ENCODE measurements at regions not wholly inside any gene's neighbourhood (a gene's known extent, or its start where the extent isn't known, plus 50 kb on each side); places are given as distances from the start of the nearest gene placed in this dataset.

DNA sequence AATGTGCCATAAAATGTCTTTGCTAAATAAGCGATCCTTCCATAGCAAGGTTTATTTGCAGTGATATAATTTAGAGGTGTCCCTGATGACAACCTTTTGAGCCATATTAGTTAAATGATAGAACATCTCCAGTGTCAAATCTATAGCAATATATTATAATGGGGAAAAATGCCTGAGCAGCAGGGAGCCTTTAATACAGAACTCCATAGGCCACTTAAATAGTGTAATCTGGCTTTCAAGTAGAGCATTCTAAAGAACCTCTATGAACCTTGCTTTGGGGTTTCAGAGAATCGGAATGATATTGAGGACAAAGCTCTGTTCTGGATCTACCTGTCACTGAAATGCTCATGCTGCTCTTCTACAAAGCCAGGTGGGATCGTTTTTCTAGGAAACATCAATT lies 96.7 kb upstream of the MEF2C start:
- H3K27ac Mint-ChIP-seq = no peak overlapping the region
- H3K4me1 Mint-ChIP-seq (ENCODE audit: low read depth) = peaks cover 26% of the 10 kb centered on the region
- peak overlapping the region; percentile 15 for H3K4me3 Mint-ChIP-seq

DNA sequence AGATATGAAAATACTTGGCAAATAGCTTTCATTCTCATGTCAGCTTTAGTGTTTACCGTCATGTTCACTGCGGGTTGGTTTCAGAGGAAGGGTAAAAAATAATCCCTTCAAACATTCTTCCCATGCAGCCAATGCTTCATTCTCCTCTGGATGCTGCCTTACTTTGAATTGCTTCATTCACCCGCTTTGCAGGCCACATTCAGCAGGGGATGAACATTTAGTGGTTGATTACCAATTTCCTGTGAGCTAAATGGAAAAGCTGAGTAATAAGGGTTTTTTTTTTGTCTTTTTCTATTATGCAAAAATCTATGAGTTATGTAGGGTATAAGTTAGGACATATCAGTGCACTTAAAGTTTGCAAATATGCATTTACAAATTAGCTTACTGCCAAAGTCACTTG lies 96.3 kb upstream of the MEF2C start:
- Mint-ChIP-seq H3K36me3 (ENCODE audit: low read depth) (no peaks in the 10 kb centered on the region), H3K9me3 (no peaks in the 10 kb centered on the region), H3K27ac (peak overlapping the region; percentile 53), H3K27me3 (peaks cover 3% of the 10 kb centered on the region), H3K4me3 (peak overlapping the region; percentile 15), H3K4me1 (ENCODE audit: low read depth) (peaks cover 26% of the 10 kb centered on the region)

More for the DNA sequence above, 96.7 kb upstream of the MEF2C start:
- Mint-ChIP-seq H3K9me3 (no peaks in the 10 kb centered on the region), H3K27me3 (peaks cover 3% of the 10 kb centered on the region), H3K36me3 (ENCODE audit: low read depth) (no peaks in the 10 kb centered on the region)

DNA sequence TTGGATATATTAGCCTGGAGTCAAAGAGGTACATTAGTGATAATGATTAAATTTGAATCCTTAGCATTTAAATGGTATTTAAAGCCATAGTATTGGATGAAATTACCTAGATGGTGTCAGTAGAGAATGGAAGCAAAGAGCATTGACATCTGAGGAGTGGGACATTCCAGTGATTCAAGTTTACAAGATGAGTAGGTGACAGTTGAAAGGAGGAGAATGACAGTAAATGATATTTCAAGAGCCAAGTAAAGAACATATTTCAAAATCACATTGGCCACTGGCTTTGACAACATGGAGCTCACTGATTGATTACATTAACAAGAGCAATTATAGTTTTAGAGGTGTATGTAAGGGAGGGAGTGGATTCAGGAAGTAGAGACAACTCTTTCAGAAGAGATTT lies 93.9 kb upstream of the MEF2C start:
- H3K27me3 Mint-ChIP-seq = no peaks in the 10 kb centered on the region
- peak overlapping the region; percentile 1 for H3K27ac Mint-ChIP-seq
- peaks cover 26% of the 10 kb centered on the region for H3K4me1 Mint-ChIP-seq (ENCODE audit: low read depth)
- H3K36me3 Mint-ChIP-seq (ENCODE audit: low read depth) = no peaks in the 10 kb centered on the region
- no peaks in the 10 kb centered on the region for H3K9me3 Mint-ChIP-seq
- no peak overlapping the region for H3K4me3 Mint-ChIP-seq

DNA sequence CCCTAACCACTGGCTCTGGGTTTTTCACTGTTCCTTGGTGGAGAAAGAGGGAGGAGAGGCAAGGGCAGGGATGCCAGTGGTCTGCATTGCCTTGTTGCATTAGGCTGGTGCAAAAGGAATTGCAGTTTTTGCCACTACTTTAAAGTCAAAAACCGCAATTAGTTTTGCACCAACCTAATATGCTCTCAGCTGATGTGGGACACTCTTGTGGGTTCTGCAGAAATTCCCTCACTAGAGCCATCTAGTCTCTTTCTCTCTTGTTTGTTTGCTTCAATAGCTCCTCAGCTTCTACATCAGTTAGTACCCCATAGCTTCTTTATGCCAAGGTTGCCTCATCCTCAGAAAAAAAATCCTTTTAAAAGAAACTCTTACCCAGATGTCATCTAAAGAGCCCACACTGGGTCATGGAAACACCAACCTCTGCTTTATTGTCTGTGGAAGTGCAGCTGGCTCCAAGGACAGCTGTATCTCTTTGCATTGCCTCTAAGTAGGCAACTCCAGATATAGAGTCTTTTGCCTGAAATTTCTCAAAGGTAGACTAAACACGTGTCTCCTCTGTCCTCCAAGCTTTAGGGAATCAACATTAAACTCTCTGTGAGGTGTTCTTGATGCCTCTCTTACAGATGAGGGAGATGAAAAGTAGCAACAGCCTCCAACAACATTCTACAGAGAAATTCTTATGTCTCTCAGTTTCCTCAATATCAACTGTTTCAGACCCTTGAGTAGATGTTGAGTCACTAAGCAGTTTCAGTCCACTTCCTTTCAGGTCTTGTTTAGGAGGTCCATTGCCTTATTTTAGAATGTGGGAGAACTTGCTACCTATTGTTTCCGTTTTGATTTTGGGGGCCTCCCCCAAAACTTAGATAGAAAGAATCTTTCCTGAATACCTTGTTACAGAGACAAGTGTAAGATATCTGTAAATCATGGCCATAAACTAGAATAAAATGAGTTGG lies 84.9 kb upstream of the MEF2C start:
- Mint-ChIP-seq H3K4me3 (no peak overlapping the region), H3K4me1 (ENCODE audit: low read depth) (peaks cover 11% of the 10 kb centered on the region), H3K36me3 (ENCODE audit: low read depth) (no peaks in the 10 kb centered on the region), H3K27me3 (no peaks in the 10 kb centered on the region), H3K9me3 (peaks cover 3% of the 10 kb centered on the region), H3K27ac (peak overlapping the region; percentile 5)

DNA sequence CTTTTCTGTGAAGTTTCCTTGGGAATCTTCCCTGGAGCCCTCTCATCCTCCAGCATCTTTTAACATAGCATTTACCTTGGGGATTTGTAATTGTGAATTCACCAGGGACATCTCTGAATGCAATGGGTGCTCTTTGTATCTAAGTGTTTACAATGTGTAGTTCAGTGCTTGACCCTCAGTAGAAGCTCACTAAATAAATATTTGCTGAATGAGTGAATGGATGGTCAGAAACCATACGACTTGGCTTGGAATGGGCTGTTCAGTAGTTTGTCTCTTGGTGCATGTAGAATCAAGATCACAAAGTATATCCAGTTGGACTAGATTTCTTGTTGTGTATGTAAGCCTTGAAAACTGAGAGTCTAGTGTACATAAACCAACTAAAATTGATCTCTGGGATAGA lies 81.8 kb upstream of the MEF2C start:
- no peak overlapping the region for H3K27ac Mint-ChIP-seq
- H3K36me3 Mint-ChIP-seq (ENCODE audit: low read depth) = no peaks in the 10 kb centered on the region
- peaks cover 11% of the 10 kb centered on the region for H3K4me1 Mint-ChIP-seq (ENCODE audit: low read depth)
- H3K4me3 Mint-ChIP-seq = no peak overlapping the region
- peaks cover 3% of the 10 kb centered on the region for H3K9me3 Mint-ChIP-seq
- peaks cover 6% of the 10 kb centered on the region for H3K27me3 Mint-ChIP-seq

DNA sequence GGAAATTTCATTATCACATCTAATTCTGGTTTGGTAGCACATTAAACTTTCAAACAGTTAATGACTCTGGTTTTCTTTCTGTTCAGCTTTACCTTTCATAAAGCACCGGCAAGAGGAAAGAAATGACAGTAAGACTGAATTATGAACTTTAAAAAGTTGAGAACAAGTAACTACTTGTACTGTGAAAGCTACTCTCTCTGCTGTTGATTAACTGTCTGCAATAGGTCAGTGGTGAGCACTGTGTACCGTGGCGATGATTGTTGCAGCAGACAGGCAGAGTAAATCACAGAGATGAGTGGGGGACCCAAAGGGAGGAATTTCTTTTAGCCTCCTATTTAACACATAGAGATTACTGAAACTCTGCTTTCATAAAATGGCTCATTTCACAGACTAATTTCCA lies 74.0 kb upstream of the MEF2C start:
- Mint-ChIP-seq H3K4me3 (no peak overlapping the region), H3K4me1 (ENCODE audit: low read depth) (no peaks in the 10 kb centered on the region), H3K27ac (no peak overlapping the region), H3K36me3 (ENCODE audit: low read depth) (no peaks in the 10 kb centered on the region), H3K9me3 (no peaks in the 10 kb centered on the region), H3K27me3 (peaks cover 17% of the 10 kb centered on the region)

DNA sequence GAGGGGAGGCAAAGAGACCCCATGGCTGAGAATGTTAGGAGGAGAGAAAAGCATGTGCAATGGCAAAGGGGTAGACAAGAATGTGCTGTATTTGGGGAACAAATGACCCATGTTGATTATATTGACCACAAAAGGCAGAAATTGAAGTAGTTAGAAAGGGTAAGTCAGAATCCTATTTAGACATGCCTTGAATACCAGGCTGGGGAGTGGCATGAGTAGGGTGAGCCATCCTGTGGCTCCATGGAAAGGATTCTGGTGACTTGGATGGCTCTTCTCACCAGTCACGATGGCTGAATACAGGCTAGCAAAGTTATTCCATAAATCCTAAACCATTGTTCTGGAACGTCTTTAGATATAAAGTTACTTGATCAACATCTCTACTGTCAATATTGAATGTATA lies 73.4 kb upstream of the MEF2C start:
- Mint-ChIP-seq H3K4me1 (ENCODE audit: low read depth) (no peaks in the 10 kb centered on the region), H3K27me3 (peaks cover 17% of the 10 kb centered on the region), H3K4me3 (no peak overlapping the region), H3K9me3 (no peaks in the 10 kb centered on the region), H3K36me3 (ENCODE audit: low read depth) (no peaks in the 10 kb centered on the region), H3K27ac (no peak overlapping the region)

DNA sequence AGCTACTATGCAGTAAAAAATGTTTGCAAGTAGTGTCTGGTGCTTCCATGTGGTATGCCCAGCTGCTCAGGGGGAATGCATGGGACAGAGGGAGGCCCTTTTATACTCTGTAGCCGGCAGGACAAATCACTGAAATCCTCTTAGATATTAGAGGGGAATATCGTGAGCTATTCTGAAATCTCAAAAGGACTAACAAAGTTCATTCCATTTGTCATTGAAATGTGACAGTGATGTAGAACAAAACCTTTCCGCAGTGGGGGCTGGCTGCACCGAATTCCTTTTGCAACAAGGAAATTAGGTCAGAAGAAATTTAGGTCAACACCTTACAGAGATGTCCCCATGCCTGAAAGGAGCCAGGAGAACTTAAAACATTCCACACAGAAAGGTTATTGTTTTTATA lies 72.4 kb upstream of the MEF2C start:
- Mint-ChIP-seq H3K27me3 (peaks cover 11% of the 10 kb centered on the region), H3K9me3 (no peaks in the 10 kb centered on the region), H3K36me3 (ENCODE audit: low read depth) (no peaks in the 10 kb centered on the region), H3K4me3 (no peak overlapping the region), H3K27ac (no peak overlapping the region), H3K4me1 (ENCODE audit: low read depth) (no peaks in the 10 kb centered on the region)

DNA sequence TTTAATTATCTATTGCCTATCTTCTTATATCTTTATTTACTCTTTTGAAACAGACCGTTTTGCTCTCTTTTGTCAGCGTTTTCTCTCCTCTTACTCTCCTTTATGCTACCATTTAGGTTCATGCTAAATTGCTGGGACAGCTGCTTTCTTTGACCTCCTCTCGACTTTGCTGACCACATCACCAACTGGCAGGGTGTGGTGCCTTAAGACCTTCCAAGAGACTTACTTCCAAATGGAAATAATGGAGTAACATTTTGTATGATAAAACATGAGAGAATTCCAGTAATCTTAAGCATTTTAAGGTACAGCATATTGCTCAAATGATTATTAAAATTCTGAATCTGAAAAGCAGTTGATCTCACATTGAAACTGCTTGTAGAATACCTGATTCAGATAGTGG lies 71.5 kb upstream of the MEF2C start:
- Mint-ChIP-seq H3K27me3 (peaks cover 10% of the 10 kb centered on the region), H3K27ac (no peak overlapping the region), H3K36me3 (ENCODE audit: low read depth) (no peaks in the 10 kb centered on the region), H3K4me3 (no peak overlapping the region), H3K4me1 (ENCODE audit: low read depth) (no peaks in the 10 kb centered on the region), H3K9me3 (no peaks in the 10 kb centered on the region)

DNA sequence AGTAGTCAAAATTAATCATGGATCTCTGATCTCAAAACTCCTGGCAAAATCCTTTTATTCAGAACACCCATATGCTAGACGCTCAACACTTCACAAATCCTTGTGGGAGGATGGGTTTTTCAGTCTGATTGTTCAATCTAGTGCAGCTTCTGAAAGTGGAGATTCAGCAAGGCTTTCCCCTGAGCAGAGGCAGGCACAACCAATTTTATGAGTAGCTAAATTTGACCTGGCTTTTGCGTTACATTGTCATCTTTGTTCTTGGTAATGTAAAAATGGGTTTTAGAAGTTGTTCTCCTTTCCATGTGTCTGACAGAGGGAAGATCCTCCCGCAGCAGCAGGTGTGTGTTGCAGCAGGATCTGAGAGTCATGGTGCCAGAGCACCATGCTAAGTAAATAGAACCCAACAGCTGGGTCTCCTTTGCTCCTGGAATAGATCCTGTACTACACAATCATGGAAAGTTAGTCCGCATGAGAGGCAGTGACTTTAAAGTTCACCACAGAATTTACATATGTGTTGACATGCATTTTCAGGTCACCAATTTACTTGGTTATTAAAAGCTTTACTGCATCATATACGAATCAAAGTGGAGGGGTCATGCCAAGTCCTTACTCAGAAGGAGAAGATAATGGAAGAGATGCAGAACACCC lies 70.1 kb upstream of the MEF2C start:
- Mint-ChIP-seq H3K9me3 (no peaks in the 10 kb centered on the region), H3K4me1 (ENCODE audit: low read depth) (no peaks in the 10 kb centered on the region), H3K27me3 (peaks cover 10% of the 10 kb centered on the region), H3K36me3 (ENCODE audit: low read depth) (no peaks in the 10 kb centered on the region), H3K4me3 (no peak overlapping the region), H3K27ac (no peak overlapping the region)

DNA sequence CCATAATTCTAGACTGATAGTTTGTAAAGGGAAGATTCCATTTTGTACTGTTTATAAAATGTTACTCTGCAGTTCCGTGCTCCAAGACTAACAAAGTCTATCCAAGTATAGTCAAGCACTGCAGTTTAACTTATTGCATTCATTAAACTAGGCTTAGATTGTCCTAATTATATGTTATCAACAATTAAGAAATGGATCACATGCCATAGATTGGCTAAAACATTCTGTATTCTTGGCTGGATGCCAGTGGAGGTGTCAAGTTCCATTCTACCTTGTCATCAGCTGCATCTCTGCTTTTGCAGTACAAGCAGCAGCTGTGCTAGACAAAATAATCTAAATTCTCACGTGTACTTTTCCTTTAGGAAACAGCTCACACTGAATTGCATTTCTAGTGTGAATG lies 69.4 kb upstream of the MEF2C start:
- no peaks in the 10 kb centered on the region for H3K4me1 Mint-ChIP-seq (ENCODE audit: low read depth)
- peaks cover 10% of the 10 kb centered on the region for H3K27me3 Mint-ChIP-seq
- no peak overlapping the region for H3K27ac Mint-ChIP-seq

DNA sequence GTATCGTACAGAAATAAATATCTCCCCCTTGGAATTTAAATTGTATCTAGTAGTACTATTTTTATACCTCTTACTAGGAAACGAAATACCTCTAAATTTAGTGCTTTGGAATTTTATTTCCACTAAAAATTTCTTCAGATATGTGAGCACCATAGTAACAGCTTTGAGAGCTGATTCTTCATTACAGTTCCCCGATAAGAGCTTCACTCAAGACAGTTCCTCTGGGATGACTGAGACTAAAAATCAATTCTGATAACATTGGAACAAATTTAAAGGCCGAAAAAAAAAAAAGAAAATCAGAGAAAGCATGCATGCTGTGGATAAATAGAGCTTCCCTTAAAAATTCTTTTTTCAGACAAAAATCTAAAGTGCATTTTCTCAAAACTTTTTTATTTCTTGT lies 68.5 kb upstream of the MEF2C start:
- Mint-ChIP-seq H3K27me3 (peaks cover 10% of the 10 kb centered on the region), H3K4me1 (ENCODE audit: low read depth) (no peaks in the 10 kb centered on the region), H3K27ac (no peak overlapping the region), H3K9me3 (no peaks in the 10 kb centered on the region), H3K36me3 (ENCODE audit: low read depth) (no peaks in the 10 kb centered on the region), H3K4me3 (no peak overlapping the region)

More for the DNA sequence above, 69.4 kb upstream of the MEF2C start:
- H3K36me3 Mint-ChIP-seq (ENCODE audit: low read depth) = no peaks in the 10 kb centered on the region
- no peak overlapping the region for H3K4me3 Mint-ChIP-seq
- H3K9me3 Mint-ChIP-seq = no peaks in the 10 kb centered on the region

DNA sequence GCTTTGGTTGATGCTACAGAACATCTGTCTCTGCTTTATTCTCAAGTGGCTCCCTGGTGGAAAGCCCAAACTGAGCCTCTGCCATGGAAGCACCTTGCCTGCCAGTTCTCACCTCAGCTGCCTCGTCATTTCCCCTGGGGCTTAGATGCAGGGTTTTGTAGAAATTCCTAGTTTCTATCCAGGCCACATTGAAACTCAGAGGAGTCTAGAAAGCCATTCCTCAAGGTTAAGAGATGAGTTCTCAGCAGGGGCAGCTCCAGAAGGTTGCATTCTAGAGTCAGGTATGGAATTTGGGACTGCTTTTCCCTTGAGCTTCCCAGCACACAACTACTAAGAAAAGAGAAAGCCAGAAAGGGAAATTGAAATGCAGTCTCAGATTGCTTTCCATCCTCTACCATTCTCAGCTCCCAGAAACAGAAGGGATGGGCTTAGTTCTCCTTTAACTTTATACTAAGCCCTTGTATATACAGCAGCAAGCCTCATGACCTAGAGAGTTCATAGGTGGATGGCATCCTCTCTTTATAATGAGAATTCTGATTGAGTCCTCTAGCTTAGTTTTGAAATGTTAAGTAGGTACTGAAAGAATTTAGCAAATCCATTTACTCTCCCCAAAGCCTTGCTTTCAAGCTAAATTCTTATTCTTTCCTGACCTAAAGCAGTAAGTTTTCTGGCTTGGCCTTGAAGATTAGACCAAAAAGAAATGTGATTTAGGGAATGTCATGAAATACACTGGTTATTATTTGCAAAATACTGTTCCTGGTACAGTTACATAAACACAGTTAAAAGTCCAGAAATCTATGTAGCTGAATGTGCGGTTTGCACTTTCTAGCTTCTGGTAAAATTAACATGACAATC lies 66.0 kb upstream of the MEF2C start:
- Mint-ChIP-seq H3K4me3 (no peak overlapping the region), H3K27me3 (peaks cover 4% of the 10 kb centered on the region), H3K36me3 (ENCODE audit: low read depth) (no peaks in the 10 kb centered on the region), H3K9me3 (no peaks in the 10 kb centered on the region), H3K4me1 (ENCODE audit: low read depth) (no peaks in the 10 kb centered on the region), H3K27ac (no peak overlapping the region)

DNA sequence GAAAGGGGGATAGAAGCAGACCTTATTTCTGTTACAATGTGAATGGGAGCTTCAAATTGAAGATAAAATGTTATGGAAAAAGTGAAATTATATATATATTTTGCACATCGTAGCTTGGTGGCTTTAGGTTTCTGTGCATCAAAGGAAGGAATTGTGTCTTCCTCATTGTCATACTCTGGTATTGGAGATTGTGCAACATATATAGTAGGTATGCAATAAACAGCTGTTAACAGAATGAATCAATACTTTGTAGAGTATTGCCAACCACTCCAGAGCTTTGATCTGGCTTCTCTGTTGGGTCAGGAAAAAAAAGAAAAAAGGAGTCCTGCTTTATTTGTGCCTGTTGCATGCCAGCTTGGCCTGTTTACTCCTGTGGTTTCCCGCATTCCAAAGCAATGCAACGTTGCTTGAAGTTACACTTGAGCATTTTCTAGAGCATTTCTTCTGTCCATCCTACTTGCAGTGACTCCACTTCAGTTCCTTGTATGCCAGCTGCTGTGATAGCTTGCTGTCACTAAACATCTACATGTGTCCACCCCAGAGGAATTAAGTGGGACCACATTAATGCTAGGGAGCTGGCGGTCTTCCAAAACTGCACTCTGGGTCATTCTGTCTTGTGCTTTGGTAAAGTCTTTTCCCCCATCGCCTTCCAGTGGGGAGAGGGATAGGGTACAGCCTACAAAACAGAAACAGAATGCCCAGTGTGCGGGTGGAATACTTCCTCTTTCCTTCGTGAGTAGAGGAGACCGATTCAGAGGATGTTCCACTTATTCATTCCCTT lies 62.0 kb upstream of the MEF2C start:
- no peaks in the 10 kb centered on the region for H3K4me1 Mint-ChIP-seq (ENCODE audit: low read depth)
- H3K36me3 Mint-ChIP-seq (ENCODE audit: low read depth) = no peaks in the 10 kb centered on the region
- no peaks in the 10 kb centered on the region for H3K27me3 Mint-ChIP-seq
- H3K4me3 Mint-ChIP-seq = no peak overlapping the region
- H3K9me3 Mint-ChIP-seq = no peaks in the 10 kb centered on the region
- H3K27ac Mint-ChIP-seq = no peak overlapping the region
